ENCODE measurements at regions not wholly inside any gene's neighbourhood (a gene's known extent, or its start where the extent isn't known, plus 50 kb on each side); places are given as distances from the start of the nearest gene placed in this dataset.

DNA sequence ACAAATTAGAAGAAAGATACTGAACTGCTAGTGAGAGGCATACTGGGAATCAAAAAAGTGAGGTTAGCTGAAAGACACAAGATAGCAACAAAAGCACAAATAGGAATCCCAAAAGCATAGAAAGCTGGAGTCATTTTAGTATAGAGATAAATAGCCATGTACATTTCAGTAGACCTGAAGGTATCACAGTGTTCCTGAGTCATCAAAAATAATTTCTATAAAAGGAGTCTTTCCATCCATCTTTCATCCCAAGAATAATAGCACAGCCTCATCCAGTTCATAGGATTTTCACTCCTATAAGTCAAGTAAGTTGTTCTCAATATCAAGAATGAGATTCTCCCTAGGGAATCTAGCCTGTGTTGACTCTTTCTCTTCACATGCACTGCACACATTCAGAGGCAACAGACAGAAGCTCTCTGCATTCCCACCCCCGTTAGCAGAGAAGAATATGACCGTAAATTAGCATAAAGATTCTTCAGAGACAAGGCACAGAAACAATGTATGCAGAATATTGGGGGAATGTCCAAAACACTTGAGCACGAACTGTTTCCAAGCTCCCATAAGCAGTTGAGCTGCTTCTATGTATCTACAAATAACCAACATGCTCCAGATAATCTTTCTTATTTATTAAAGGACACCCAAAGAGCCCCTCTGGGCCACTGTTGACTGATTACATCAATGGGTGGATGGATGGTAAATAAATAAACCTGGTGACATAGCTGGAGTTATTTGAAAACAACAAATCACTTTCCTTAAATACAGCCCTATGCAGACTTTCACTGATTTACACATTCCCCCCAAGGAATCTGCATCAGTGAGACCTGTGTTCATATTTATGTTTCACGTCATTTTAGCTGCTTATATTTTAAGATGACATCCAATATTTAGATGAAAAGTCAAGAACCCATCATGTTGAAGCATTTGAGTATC lies 174.5 kb upstream of the PKDCC start:
- TF ChIP-seq, protein P1, sequence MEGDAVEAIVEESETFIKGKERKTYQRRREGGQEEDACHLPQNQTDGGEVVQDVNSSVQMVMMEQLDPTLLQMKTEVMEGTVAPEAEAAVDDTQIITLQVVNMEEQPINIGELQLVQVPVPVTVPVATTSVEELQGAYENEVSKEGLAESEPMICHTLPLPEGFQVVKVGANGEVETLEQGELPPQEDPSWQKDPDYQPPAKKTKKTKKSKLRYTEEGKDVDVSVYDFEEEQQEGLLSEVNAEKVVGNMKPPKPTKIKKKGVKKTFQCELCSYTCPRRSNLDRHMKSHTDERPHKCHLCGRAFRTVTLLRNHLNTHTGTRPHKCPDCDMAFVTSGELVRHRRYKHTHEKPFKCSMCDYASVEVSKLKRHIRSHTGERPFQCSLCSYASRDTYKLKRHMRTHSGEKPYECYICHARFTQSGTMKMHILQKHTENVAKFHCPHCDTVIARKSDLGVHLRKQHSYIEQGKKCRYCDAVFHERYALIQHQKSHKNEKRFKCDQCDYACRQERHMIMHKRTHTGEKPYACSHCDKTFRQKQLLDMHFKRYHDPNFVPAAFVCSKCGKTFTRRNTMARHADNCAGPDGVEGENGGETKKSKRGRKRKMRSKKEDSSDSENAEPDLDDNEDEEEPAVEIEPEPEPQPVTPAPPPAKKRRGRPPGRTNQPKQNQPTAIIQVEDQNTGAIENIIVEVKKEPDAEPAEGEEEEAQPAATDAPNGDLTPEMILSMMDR (IDR thresholded peaks at IDR 0.05), result no peak
- no peak for TF ChIP-seq EP300 (IDR thresholded peaks at IDR 0.05)
- TF ChIP-seq POLR2A (IDR thresholded peaks at IDR 0.05), result no peak
